ENCODE measurements at regions not wholly inside any gene's neighbourhood (a gene's known extent, or its start where the extent isn't known, plus 50 kb on each side); places are given as distances from the start of the nearest gene placed in this dataset.
A peak's percentile ranks its signal among the peaks of the same experiment; 100 is the strongest.
"Not testable (repeated sequence)": the region's sequence is repeated elsewhere in the genome, so short reads cannot be mapped to it uniquely, and the experiment has no call there.

- H3K4me3 ChIP-seq (ENCODE audit: low read length in 2 of 2); H3K27ac ChIP-seq (ENCODE audit: low read depth in 1 of 2, low read length in 1 of 2); H3K36me3 ChIP-seq (ENCODE audit: control insufficient read depth in 2 of 2, insufficient read depth in 2 of 2, low read length in 1 of 2); DNase-seq (ENCODE audit: low read depth in 6 of 9, low spot score in 9 of 9); H3K4me1 ChIP-seq (ENCODE audit: control insufficient read depth in 2 of 2, insufficient read depth in 2 of 2, low read length in 2 of 2); H3K27me3 ChIP-seq (ENCODE audit: control insufficient read depth in 2 of 2, insufficient read depth in 1 of 2, low read length in 1 of 2); H3K9me3 ChIP-seq (ENCODE audit: control insufficient read depth in 2 of 2, insufficient read depth in 1 of 2, low read length in 1 of 2): not testable (repeated sequence)
- 78% methylated on average over 4 of the region's 4 CpGs for WGBS
Measured at GRCh38 chr3:159261333-159261732, 459.5 kb downstream of the MFSD1 start.

DNA sequence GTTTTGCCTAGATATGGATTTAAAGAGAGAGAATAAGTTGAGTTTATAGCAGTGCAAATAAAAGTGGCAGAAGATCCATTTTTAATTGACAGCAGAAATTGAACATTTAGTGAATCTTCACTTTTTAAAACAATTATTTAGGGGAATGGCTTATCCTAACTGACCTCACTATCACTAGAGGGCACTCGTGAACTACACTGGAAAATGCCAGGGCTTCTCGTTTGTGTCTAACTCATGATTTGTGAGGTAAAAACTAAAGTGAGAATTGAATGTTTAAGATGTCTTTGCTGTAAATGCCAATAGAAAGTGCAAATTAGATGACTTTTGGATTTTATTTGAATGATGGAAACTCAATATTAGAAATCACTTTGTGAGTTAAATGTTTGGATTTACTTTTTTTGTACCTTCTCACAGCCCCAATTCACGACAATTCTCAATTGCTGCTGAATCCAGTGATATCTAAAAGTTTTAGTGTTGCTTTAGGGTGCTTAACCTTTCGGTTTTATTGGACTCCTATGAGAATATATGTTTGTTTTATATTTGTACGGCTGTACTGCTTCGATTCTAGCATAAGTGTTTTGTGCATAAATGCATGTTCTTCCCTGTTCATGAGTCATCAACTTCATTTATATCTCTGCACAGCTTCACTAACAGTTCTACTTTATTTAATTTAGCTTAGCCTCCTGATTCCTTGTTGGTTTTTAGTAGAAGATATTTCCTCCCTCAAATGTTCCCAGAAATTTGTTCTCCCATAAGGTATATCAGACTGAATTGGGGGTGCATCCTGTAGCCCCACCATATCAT, 462.1 kb downstream of the MFSD1 start:
- Histone ChIP-seq H3K9me3 (ENCODE audit: control insufficient read depth in 2 of 2, insufficient read depth in 1 of 2, low read length in 1 of 2) (no peaks in the 10 kb centered on the region), H3K36me3 (ENCODE audit: control insufficient read depth in 2 of 2, insufficient read depth in 2 of 2, low read length in 1 of 2) (no peaks in the 10 kb centered on the region), H3K4me1 (ENCODE audit: control insufficient read depth in 2 of 2, insufficient read depth in 2 of 2, low read length in 2 of 2) (no peaks in the 10 kb centered on the region), H3K27ac (ENCODE audit: low read depth in 1 of 2, low read length in 1 of 2) (no peak overlapping the region), H3K4me3 (ENCODE audit: low read length in 2 of 2) (no peak overlapping the region), H3K27me3 (ENCODE audit: control insufficient read depth in 2 of 2, insufficient read depth in 1 of 2, low read length in 1 of 2) (no peaks in the 10 kb centered on the region)
- WGBS, result 49% methylated on average over 6 of the region's 6 CpGs
- DNase-seq (ENCODE audit: low read depth in 6 of 9, low spot score in 9 of 9), result peak in 1 of 9 donors; percentile 23

DNA sequence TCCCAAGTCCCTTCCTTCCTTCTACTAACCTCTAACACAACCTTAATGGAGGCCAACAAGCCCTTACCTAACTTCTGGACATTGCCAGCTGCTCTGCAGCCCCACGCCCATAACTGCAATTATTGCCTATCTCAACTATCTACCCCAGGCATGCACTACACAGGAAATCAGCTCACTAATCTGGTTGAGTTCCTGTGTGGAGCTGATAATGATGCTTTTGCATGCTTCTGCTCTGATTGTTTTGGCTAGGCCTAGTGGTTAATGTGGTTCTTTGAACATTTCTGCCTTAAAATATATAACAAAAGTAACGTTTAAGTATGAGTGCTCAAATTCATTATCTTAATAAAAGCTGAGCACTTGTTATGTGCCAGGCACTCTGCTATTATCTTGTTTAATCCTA, 463.9 kb downstream of the MFSD1 start:
- DNase-seq (ENCODE audit: low read depth in 6 of 9, low spot score in 9 of 9), result no peak
- Histone ChIP-seq H3K36me3 (ENCODE audit: control insufficient read depth in 2 of 2, insufficient read depth in 2 of 2, low read length in 1 of 2) (no peaks in the 10 kb centered on the region), H3K4me3 (ENCODE audit: low read length in 2 of 2) (no peak overlapping the region), H3K27ac (ENCODE audit: low read depth in 1 of 2, low read length in 1 of 2) (no peak overlapping the region), H3K9me3 (ENCODE audit: control insufficient read depth in 2 of 2, insufficient read depth in 1 of 2, low read length in 1 of 2) (no peaks in the 10 kb centered on the region), H3K27me3 (ENCODE audit: control insufficient read depth in 2 of 2, insufficient read depth in 1 of 2, low read length in 1 of 2) (no peaks in the 10 kb centered on the region), H3K4me1 (ENCODE audit: control insufficient read depth in 2 of 2, insufficient read depth in 2 of 2, low read length in 2 of 2) (no peaks in the 10 kb centered on the region)
- 33% methylated on average over 2 of the region's 2 CpGs for WGBS

- Histone ChIP-seq H3K36me3 (ENCODE audit: control insufficient read depth in 2 of 2, insufficient read depth in 2 of 2, low read length in 1 of 2) (no peaks in the 10 kb centered on the region), H3K27me3 (ENCODE audit: control insufficient read depth in 2 of 2, insufficient read depth in 1 of 2, low read length in 1 of 2) (no peaks in the 10 kb centered on the region), H3K9me3 (ENCODE audit: control insufficient read depth in 2 of 2, insufficient read depth in 1 of 2, low read length in 1 of 2) (no peaks in the 10 kb centered on the region), H3K27ac (ENCODE audit: low read depth in 1 of 2, low read length in 1 of 2) (no peak overlapping the region), H3K4me3 (ENCODE audit: low read length in 2 of 2) (no peak overlapping the region), H3K4me1 (ENCODE audit: control insufficient read depth in 2 of 2, insufficient read depth in 2 of 2, low read length in 2 of 2) (no peaks in the 10 kb centered on the region)
- DNase-seq (ENCODE audit: low read depth in 6 of 9, low spot score in 9 of 9), result peak in 1 of 9 donors; percentile 20
- WGBS, result 82% methylated on average over 6 of the region's 6 CpGs
Measured at GRCh38 chr3:159266779-159267178, 464.9 kb downstream of the MFSD1 start.

DNA sequence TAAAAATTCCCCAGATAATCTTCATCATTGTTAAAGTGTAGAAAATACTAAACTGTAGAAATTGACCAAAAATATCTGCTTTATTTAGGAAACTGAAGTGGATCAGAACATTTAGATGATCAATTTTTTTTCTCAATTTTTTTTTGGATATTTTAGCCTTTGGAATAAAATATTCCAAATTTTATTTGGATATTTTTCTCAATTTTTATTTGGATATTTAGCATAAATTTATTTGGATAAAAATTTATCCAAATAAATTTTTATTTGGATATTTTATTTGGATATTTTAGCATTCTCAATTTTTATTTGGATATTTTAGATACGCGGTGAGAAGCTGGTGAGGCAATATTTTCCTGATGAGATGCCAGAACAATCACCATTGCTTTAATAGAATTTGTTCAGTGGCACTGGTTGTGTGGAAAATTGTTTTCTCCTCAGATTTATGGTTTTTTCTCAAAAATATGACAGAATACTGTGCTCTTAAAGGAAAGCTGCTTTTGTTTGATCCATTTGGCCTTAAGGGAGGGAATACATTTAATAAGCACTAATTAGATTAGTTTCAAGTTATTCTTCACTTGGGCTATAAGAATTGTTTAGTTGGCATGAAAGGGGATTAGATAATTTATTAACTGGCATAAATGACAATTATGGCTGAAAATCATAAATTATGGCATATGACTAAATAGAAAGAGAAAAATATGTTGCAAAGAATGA, 470.1 kb downstream of the MFSD1 start:
- H3K27me3 ChIP-seq (ENCODE audit: control insufficient read depth in 2 of 2, insufficient read depth in 1 of 2, low read length in 1 of 2), result no peaks in the 10 kb centered on the region
- no peaks in the 10 kb centered on the region for H3K4me1 ChIP-seq (ENCODE audit: control insufficient read depth in 2 of 2, insufficient read depth in 2 of 2, low read length in 2 of 2)
- H3K4me3 ChIP-seq (ENCODE audit: low read length in 2 of 2), result no peak overlapping the region
- no peak for DNase-seq (ENCODE audit: low read depth in 6 of 9, low spot score in 9 of 9)
- WGBS, result 97% methylated on average over 2 of the region's 2 CpGs
- H3K9me3 ChIP-seq (ENCODE audit: control insufficient read depth in 2 of 2, insufficient read depth in 1 of 2, low read length in 1 of 2), result no peaks in the 10 kb centered on the region
- H3K27ac ChIP-seq (ENCODE audit: low read depth in 1 of 2, low read length in 1 of 2), result no peak overlapping the region
- no peaks in the 10 kb centered on the region for H3K36me3 ChIP-seq (ENCODE audit: control insufficient read depth in 2 of 2, insufficient read depth in 2 of 2, low read length in 1 of 2)

DNA sequence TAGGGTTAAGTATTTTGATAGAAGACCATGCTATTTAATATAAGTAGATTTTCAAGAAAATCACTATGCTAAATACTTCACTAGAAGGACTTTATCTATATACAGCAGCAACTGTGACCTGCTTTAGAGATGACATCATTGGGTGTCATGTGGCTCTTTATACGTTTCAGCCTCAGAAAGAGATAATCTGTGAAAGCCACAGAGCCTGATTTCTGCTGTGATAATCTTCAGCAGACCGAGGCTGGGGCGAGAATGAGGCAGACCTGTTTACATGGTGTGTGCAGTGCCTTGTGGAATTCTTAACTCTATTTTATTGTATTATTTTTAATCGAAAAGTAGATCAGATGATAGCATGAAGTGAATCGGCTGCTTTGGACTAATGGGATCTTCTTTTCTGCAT, 471.2 kb downstream of the MFSD1 start:
- DNase-seq (ENCODE audit: low read depth in 6 of 9, low spot score in 9 of 9), result no peak
- Histone ChIP-seq H3K4me1 (ENCODE audit: control insufficient read depth in 2 of 2, insufficient read depth in 2 of 2, low read length in 2 of 2) (no peaks in the 10 kb centered on the region), H3K4me3 (ENCODE audit: low read length in 2 of 2) (no peak overlapping the region), H3K9me3 (ENCODE audit: control insufficient read depth in 2 of 2, insufficient read depth in 1 of 2, low read length in 1 of 2) (no peaks in the 10 kb centered on the region), H3K36me3 (ENCODE audit: control insufficient read depth in 2 of 2, insufficient read depth in 2 of 2, low read length in 1 of 2) (no peaks in the 10 kb centered on the region), H3K27ac (ENCODE audit: low read depth in 1 of 2, low read length in 1 of 2) (no peak overlapping the region), H3K27me3 (ENCODE audit: control insufficient read depth in 2 of 2, insufficient read depth in 1 of 2, low read length in 1 of 2) (no peaks in the 10 kb centered on the region)
- 65% methylated on average over 5 of the region's 5 CpGs for WGBS

DNA sequence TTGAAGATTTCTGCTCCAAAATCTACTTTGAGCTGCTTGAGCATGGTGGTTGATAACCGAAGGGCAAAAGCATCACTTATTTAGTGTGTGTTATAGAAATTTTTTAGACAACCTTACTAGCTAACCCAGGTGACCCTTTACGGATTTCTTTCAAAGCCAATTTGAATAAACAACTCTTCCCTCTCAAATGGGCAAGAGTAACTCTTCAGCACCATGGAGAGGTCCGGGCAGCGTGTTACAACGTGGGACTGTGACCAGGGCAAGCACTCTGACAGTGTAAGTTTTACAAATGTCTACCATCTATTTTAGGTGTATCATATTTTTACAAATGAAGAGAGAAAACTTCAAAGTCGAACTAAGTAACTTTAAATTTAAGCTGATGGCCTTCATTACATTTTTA, 471.8 kb downstream of the MFSD1 start:
- peak in 3 of 9 donors; percentile 9 to 35 (median 35) for DNase-seq (ENCODE audit: low read depth in 6 of 9, low spot score in 9 of 9)
- no peaks in the 10 kb centered on the region for H3K4me1 ChIP-seq (ENCODE audit: control insufficient read depth in 2 of 2, insufficient read depth in 2 of 2, low read length in 2 of 2)
- no peaks in the 10 kb centered on the region for H3K27me3 ChIP-seq (ENCODE audit: control insufficient read depth in 2 of 2, insufficient read depth in 1 of 2, low read length in 1 of 2)
- no peak overlapping the region for H3K4me3 ChIP-seq (ENCODE audit: low read length in 2 of 2)
- no peak overlapping the region for H3K27ac ChIP-seq (ENCODE audit: low read depth in 1 of 2, low read length in 1 of 2)
- WGBS, result 17% methylated on average over 6 of the region's 6 CpGs
- no peaks in the 10 kb centered on the region for H3K9me3 ChIP-seq (ENCODE audit: control insufficient read depth in 2 of 2, insufficient read depth in 1 of 2, low read length in 1 of 2)
- H3K36me3 ChIP-seq (ENCODE audit: control insufficient read depth in 2 of 2, insufficient read depth in 2 of 2, low read length in 1 of 2), result no peaks in the 10 kb centered on the region

GRCh38 chr3:159275741-159276140, 473.9 kb downstream of the MFSD1 start:
- Histone ChIP-seq H3K4me3 (ENCODE audit: low read length in 2 of 2) (no peak overlapping the region), H3K4me1 (ENCODE audit: control insufficient read depth in 2 of 2, insufficient read depth in 2 of 2, low read length in 2 of 2) (no peaks in the 10 kb centered on the region), H3K9me3 (ENCODE audit: control insufficient read depth in 2 of 2, insufficient read depth in 1 of 2, low read length in 1 of 2) (no peaks in the 10 kb centered on the region), H3K36me3 (ENCODE audit: control insufficient read depth in 2 of 2, insufficient read depth in 2 of 2, low read length in 1 of 2) (no peaks in the 10 kb centered on the region), H3K27ac (ENCODE audit: low read depth in 1 of 2, low read length in 1 of 2) (no peak overlapping the region), H3K27me3 (ENCODE audit: control insufficient read depth in 2 of 2, insufficient read depth in 1 of 2, low read length in 1 of 2) (no peaks in the 10 kb centered on the region)
- 50% methylated on average over 1 of the region's 1 CpG for WGBS
- DNase-seq (ENCODE audit: low read depth in 6 of 9, low spot score in 9 of 9), result no peak

- Histone ChIP-seq H3K9me3 (ENCODE audit: control insufficient read depth in 2 of 2, insufficient read depth in 1 of 2, low read length in 1 of 2) (no peaks in the 10 kb centered on the region), H3K4me3 (ENCODE audit: low read length in 2 of 2) (no peak overlapping the region), H3K36me3 (ENCODE audit: control insufficient read depth in 2 of 2, insufficient read depth in 2 of 2, low read length in 1 of 2) (no peaks in the 10 kb centered on the region), H3K27me3 (ENCODE audit: control insufficient read depth in 2 of 2, insufficient read depth in 1 of 2, low read length in 1 of 2) (no peaks in the 10 kb centered on the region), H3K4me1 (ENCODE audit: control insufficient read depth in 2 of 2, insufficient read depth in 2 of 2, low read length in 2 of 2) (no peaks in the 10 kb centered on the region), H3K27ac (ENCODE audit: low read depth in 1 of 2, low read length in 1 of 2) (no peak overlapping the region)
- WGBS, result 92% methylated on average over 5 of the region's 5 CpGs
- no peak for DNase-seq (ENCODE audit: low read depth in 6 of 9, low spot score in 9 of 9)
Measured at GRCh38 chr3:159277814-159278213, 476.0 kb downstream of the MFSD1 start.

All from thymus (tissue), 11 donors.